Activated naive CD4-positive, alpha-beta T cell treated with anti-CD3 and anti-CD28 coated beads, Interleukin-2, amount 50 U/mL, for 72 hours (primary cell): ENCODE measurements at regions not wholly inside any gene's neighbourhood (a gene's known extent, or its start where the extent isn't known, plus 50 kb on each side); places are given as distances from the start of the nearest gene placed in this dataset.

Experiments
- ATAC-seq, 2 donors: fragments of 150-1000 bp; cut with Tn5 transposase; 2 replicates each; pipeline ENCODE4 v1.10.0; 2021; ENCODE audit warnings: mild to moderate bottlenecking in 2 of 2, moderate library complexity in 2 of 2
- DNase-seq, 2 donors: peaks; one replicate each; pipeline ENCODE4 v3.0.0; 2021 to 2022; ENCODE audit warnings: low spot score in 2 of 2
- H3K27ac Mint-ChIP-seq, 2 donors: one replicate each; pipeline ENCODE4 v1.8.0; 2022; ENCODE audit warnings: mild to moderate bottlenecking in 2 of 2, mixed read lengths in 2 of 2
- H3K36me3 Mint-ChIP-seq, 2 donors: one replicate each; pipeline ENCODE4 v1.8.0; 2022; ENCODE audit warnings: mixed read lengths in 2 of 2
- H3K9me3 Mint-ChIP-seq, 2 donors: one replicate each; pipeline ENCODE4 v1.8.0; 2022; ENCODE audit warnings: mixed read lengths in 2 of 2

DNA sequence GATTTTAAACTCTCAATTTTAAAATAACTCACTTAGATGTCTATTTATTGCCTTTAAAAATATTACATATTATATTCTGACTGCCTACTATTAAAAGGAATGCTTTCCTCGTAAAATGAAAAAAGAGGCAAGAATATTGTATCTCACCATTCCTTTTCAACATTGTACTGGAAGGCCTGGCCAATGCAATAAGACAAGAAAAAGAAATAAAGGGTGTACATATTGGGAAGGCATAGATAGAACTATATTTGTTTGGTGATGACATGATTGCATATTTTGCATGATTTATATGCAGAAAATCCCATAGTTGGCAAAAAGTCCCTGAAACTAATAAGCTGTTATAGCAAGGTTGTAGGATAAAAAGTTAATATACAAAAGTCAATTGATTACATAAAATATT lies 474.6 kb upstream of the ATP2B1 start:
- Mint-ChIP-seq H3K27ac (no peak overlapping the region), H3K9me3 (peaks cover 0 to 7% of the 10 kb centered on the region in 2 donors), H3K36me3 (no peaks in the 10 kb centered on the region)
- no peak for ATAC-seq
- DNase-seq = no peak

DNA sequence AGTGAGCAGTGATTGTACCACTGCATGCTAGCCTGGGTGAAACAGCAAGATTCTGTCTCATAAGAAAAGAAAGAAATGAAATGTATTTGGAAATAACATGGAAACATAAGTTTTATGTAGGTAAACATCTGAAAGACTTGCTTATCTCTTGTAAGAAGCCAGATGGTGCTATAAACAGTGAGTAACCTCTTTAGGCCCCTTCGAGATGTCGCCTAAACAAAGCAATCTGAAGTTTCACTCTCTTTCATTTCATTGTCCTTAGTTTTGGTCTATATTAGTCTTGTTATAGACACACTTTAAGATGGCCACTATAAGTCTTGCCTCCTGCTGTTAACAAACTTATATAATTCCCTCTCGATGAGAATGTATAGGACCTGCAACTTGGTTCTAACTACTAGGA lies 472.6 kb upstream of the ATP2B1 start:
- Mint-ChIP-seq H3K9me3 (peaks cover 0 to 7% of the 10 kb centered on the region in 2 donors), H3K36me3 (no peaks in the 10 kb centered on the region), H3K27ac (no peak overlapping the region)
- no peak for ATAC-seq
- no peak for DNase-seq

DNA sequence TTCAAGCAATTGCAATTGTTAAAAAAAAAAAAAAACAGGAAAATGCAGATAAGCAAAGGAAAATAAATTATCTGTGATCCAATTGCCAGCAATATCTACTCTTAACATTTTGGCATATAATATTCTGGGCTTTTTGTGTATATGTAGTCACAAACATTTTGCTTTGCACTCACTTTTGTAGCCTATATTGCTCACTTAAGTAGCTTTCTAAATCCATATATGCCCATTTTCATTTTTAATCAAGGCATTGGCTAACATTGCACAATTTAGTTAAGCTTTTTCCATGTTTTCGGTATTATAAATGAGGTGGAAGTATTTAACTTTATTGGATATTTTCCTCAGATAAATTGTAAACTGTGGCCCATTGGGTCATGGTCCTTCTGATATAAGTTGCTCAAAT lies 466.3 kb upstream of the ATP2B1 start:
- Mint-ChIP-seq H3K27ac (no peak overlapping the region), H3K36me3 (no peaks in the 10 kb centered on the region), H3K9me3 (no peaks in the 10 kb centered on the region)
- ATAC-seq (no peak), DNase-seq (no peak)

GRCh38 chr12:90174198-90174510 lies 465.5 kb upstream of the ATP2B1 start:
- Mint-ChIP-seq H3K27ac (no peak overlapping the region), H3K36me3 (no peaks in the 10 kb centered on the region), H3K9me3 (no peaks in the 10 kb centered on the region)
- ATAC-seq (peak; percentile 45 to 98), DNase-seq (peak in 1 of 2 donors; percentile 6)

GRCh38 chr12:90173499-90174197 lies 465.0 kb upstream of the ATP2B1 start:
- H3K27ac Mint-ChIP-seq = no peak overlapping the region

GRCh38 chr12:90172524-90172923 lies 463.9 kb upstream of the ATP2B1 start:
- no peak for DNase-seq
- Mint-ChIP-seq H3K36me3 (no peaks in the 10 kb centered on the region), H3K9me3 (no peaks in the 10 kb centered on the region)

More at GRCh38 chr12:90173499-90174197, 465.0 kb upstream of the ATP2B1 start:
- no peak for DNase-seq
- no peaks in the 10 kb centered on the region for H3K36me3 Mint-ChIP-seq
- no peaks in the 10 kb centered on the region for H3K9me3 Mint-ChIP-seq
- no peak for ATAC-seq

GRCh38 chr12:90170740-90171139 lies 462.1 kb upstream of the ATP2B1 start:
- H3K27ac Mint-ChIP-seq = peak overlapping the region in 1 of 2 donors; percentile 15
- no peaks in the 10 kb centered on the region for H3K36me3 Mint-ChIP-seq
- ATAC-seq (no peak), DNase-seq (no peak)
- H3K9me3 Mint-ChIP-seq = no peaks in the 10 kb centered on the region

More at GRCh38 chr12:90172524-90172923, 463.9 kb upstream of the ATP2B1 start:
- ATAC-seq = no peak
- H3K27ac Mint-ChIP-seq = no peak overlapping the region

- no peaks in the 10 kb centered on the region for H3K9me3 Mint-ChIP-seq
These were observed 459.0 kb upstream of the ATP2B1 start for GRCh38 chr12:90167518-90168208.

GRCh38 chr12:90166671-90167070 lies 458.0 kb upstream of the ATP2B1 start:
- ATAC-seq (no peak), DNase-seq (no peak)
- no peaks in the 10 kb centered on the region for H3K36me3 Mint-ChIP-seq
- no peaks in the 10 kb centered on the region for H3K9me3 Mint-ChIP-seq
- no peak overlapping the region for H3K27ac Mint-ChIP-seq

More at GRCh38 chr12:90167518-90168208, 459.0 kb upstream of the ATP2B1 start:
- ATAC-seq = no peak
- no peak for DNase-seq
- Mint-ChIP-seq H3K36me3 (no peaks in the 10 kb centered on the region), H3K27ac (no peak overlapping the region)

DNA sequence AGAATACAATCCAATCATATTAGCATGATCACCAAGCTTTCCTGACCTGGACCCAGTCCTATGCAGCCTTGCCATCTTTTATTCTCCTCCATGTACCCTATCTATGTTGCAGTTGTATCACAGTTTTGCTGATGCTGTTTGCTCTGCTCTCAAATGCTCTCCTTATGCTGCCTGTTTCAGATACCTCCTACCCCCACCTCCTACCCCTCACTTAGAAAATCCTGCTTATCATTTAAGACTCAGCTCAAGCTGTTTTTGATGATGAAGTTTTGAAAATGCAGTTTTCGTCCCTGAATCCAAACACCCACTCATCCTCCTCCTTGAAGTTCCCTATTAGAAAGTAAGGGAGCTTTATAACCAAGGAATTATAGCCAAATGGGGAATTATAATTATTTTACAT lies 457.4 kb upstream of the ATP2B1 start:
- ATAC-seq = no peak
- no peaks in the 10 kb centered on the region for H3K36me3 Mint-ChIP-seq
- H3K27ac Mint-ChIP-seq = no peak overlapping the region
- no peaks in the 10 kb centered on the region for H3K9me3 Mint-ChIP-seq
- no peak for DNase-seq

DNA sequence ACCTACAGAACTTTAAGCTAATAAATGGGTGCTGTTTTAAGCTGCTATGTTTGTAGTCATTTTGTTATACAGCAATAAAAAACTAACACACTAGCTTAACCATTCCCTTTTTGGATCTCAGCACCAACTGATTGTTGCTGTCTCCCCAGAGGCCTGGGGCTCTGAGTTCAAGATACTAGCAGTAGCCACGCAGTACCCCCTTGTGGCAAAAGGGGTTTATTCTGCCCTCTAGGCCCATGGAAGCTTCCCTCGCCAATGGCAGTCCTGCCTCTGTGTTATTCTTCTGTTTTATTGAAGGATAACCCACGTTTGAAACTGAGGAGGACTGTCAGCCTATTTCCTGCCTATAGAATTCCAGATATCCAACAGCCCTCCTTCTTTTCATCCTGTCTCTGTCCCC lies 455.3 kb upstream of the ATP2B1 start:
- Mint-ChIP-seq H3K9me3 (no peaks in the 10 kb centered on the region), H3K36me3 (no peaks in the 10 kb centered on the region), H3K27ac (no peak overlapping the region)
- peak in 1 of 2 donors; percentile 43 for ATAC-seq
- no peak for DNase-seq

GRCh38 chr12:90153827-90154226 lies 445.2 kb upstream of the ATP2B1 start:
- DNase-seq (no peak), ATAC-seq (no peak)
- Mint-ChIP-seq H3K27ac (no peak overlapping the region), H3K36me3 (no peaks in the 10 kb centered on the region), H3K9me3 (no peaks in the 10 kb centered on the region)

GRCh38 chr12:90152897-90153624 lies 444.4 kb upstream of the ATP2B1 start:
- DNase-seq (no peak), ATAC-seq (peak in 1 of 2 donors; percentile 52)
- no peaks in the 10 kb centered on the region for H3K9me3 Mint-ChIP-seq
- no peak overlapping the region for H3K27ac Mint-ChIP-seq
- H3K36me3 Mint-ChIP-seq = no peaks in the 10 kb centered on the region

GRCh38 chr12:90151491-90152015 lies 442.9 kb upstream of the ATP2B1 start:
- H3K36me3 Mint-ChIP-seq = no peaks in the 10 kb centered on the region
- no peak for ATAC-seq
- H3K9me3 Mint-ChIP-seq = no peaks in the 10 kb centered on the region
- no peak overlapping the region for H3K27ac Mint-ChIP-seq
- no peak for DNase-seq

DNA sequence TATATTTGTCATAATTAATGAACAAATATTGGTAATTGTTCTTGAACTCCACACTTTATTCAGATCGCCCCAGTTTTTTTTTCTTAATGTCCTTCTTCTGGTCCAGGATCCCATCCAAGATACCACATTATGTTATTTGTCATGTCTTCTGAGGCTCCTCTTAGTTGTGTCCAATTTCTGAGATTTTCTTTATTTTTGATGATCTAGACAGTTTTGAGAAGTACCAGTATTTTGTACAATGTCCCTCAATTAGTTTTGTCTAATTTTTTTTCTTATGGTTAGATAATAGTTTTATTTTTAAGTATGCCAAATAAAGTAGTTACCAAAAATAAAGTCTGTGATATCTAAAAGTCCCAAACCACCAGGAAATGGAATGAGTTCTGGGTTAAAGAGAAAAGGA lies 440.8 kb upstream of the ATP2B1 start:
- Mint-ChIP-seq H3K36me3 (no peaks in the 10 kb centered on the region), H3K27ac (no peak overlapping the region), H3K9me3 (no peaks in the 10 kb centered on the region)
- no peak for ATAC-seq
- no peak for DNase-seq

GRCh38 chr12:90129366-90130030 lies 420.9 kb upstream of the ATP2B1 start:
- Mint-ChIP-seq H3K9me3 (peaks cover 0 to 4% of the 10 kb centered on the region in 2 donors), H3K27ac (no peak overlapping the region)
- DNase-seq = no peak

DNA sequence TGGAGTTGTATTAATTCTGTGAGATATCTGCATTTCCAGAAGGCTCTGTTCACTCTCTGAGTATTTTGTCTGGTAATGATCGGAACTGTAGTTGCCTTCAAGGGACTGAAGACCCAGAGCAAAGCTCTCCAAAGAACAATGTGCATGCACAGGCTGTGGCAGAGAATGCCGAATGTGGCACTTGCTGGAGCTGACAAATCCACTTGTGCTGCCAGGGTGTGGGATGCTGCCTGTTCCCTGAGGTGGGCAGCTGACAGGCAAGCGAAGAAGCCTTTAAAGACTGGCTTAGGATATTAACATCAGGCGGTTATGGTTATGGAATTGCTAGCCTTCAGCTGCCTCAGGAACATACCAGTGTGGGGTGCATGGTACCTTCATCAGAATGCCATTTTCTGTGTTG lies 419.9 kb upstream of the ATP2B1 start:
- DNase-seq = no peak
- Mint-ChIP-seq H3K36me3 (no peaks in the 10 kb centered on the region), H3K9me3 (peaks cover 0 to 4% of the 10 kb centered on the region in 2 donors), H3K27ac (no peak overlapping the region)
- no peak for ATAC-seq

More at GRCh38 chr12:90129366-90130030, 420.9 kb upstream of the ATP2B1 start:
- no peaks in the 10 kb centered on the region for H3K36me3 Mint-ChIP-seq
- no peak for ATAC-seq
